GM19324 (cell line): ENCODE measurements at regions not wholly inside any gene's neighbourhood (a gene's known extent, or its start where the extent isn't known, plus 50 kb on each side); places are given as distances from the start of the nearest gene placed in this dataset.
"Not testable (repeated sequence)": the region's sequence is repeated elsewhere in the genome, so short reads cannot be mapped to it uniquely, and the experiment has no call there.

Source experiments
- ATAC-seq: cut with Tn5 transposase; IDR thresholded peaks from one replicate; pipeline ENCODE4 v1.9.1; 2021; ENCODE audit warnings: mild to moderate bottlenecking, moderate library complexity; ENCODE audit not compliant: unreplicated experiment, low FRiP score

DNA sequence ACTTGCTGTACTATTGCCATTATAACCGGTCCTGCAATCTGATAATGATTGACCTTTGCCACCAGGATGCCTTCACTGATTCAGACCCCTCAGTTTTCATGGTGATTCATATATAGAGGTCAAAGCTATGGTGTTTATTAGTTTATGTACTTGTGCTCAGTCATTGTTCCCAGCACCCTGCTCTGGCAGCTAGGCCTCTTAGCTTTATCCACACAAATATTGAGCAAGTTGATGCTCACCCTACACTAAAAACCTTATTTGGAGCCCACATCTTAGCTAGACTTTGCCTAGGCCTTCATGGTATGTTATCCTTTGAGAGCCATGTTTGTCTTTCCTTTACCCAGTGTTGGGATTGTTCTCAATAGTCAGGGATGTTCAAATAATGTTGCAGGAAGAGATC is 679.0 kb downstream of the SPATA31A6 start:
- ATAC-seq: not testable (repeated sequence)
